Parathyroid adenoma (tissue), 2 donors: ENCODE measurements at regions not wholly inside any gene's neighbourhood (a gene's known extent, or its start where the extent isn't known, plus 50 kb on each side); places are given as distances from the start of the nearest gene placed in this dataset.

Experiments
- H2AFZ ChIP-seq: fragments of 300-600 bp; sonication (generic); one replicate; pipeline ENCODE4 v1.7.0; 2017; ENCODE audit warnings: antibody characterized with exemption, mild to moderate bottlenecking
- H3K27ac ChIP-seq: fragments of 300-600 bp; sonication (generic); one replicate; pipeline ENCODE4 v1.7.0; 2017
- H3K27me3 ChIP-seq: fragments of 300-600 bp; sonication (generic); one replicate; pipeline ENCODE4 v1.7.0; 2017; ENCODE audit warnings: low read length; ENCODE audit not compliant: control insufficient read depth, insufficient read depth
- H3K36me3 ChIP-seq: fragments of 300-600 bp; sonication (generic); one replicate; pipeline ENCODE4 v1.7.0; 2017; ENCODE audit warnings: low read length; ENCODE audit not compliant: control insufficient read depth, insufficient read depth
- H3K4me1 ChIP-seq: fragments of 300-600 bp; sonication (generic); one replicate; pipeline ENCODE4 v1.7.0; 2017; ENCODE audit warnings: control low read depth
- H3K4me2 ChIP-seq: fragments of 300-600 bp; sonication (generic); one replicate; pipeline ENCODE4 v1.7.0; 2017; ENCODE audit warnings: low read length
- H3K4me3 ChIP-seq: fragments of 300-600 bp; sonication (generic); one replicate; pipeline ENCODE4 v1.7.0; 2017; ENCODE audit warnings: low read depth, low read length
- H3K79me2 ChIP-seq: fragments of 300-600 bp; sonication (generic); one replicate; pipeline ENCODE4 v1.7.0; 2017; ENCODE audit warnings: control low read depth
- H3K9ac ChIP-seq: fragments of 300-600 bp; sonication (generic); one replicate; pipeline ENCODE4 v1.7.0; 2017; ENCODE audit warnings: mild to moderate bottlenecking
- H3K9me3 ChIP-seq: fragments of 300-600 bp; sonication (generic); one replicate; pipeline ENCODE4 v1.7.0; 2017; ENCODE audit warnings: low read length; ENCODE audit not compliant: control insufficient read depth
- CTCF ChIP-seq: fragments of 300-600 bp; sonication (generic); IDR thresholded peaks from one replicate; pipeline ENCODE4 v1.7.0; 2017; ENCODE audit warnings: antibody characterized with exemption, mild to moderate bottlenecking
- donor health status: primary hyperparathyroidism.

GRCh38 chr2:82001614-82002013 lies 1697.1 kb upstream of the LRRTM1 start:
- Histone ChIP-seq H3K9me3 (no peaks in the 10 kb centered on the region), H3K36me3 (no peaks in the 10 kb centered on the region), H3K4me3 (no peak overlapping the region), H3K27ac (no peak overlapping the region), H3K79me2 (no peaks in the 10 kb centered on the region), H3K4me1 (no peaks in the 10 kb centered on the region), H3K9ac (no peak overlapping the region), H3K4me2 (no peak overlapping the region), H3K27me3 (no peaks in the 10 kb centered on the region), H2AFZ (no peak overlapping the region)
- TF ChIP-seq CTCF: no peak

GRCh38 chr2:82000606-82001005 lies 1696.1 kb upstream of the LRRTM1 start:
- Histone ChIP-seq H3K27me3 (no peaks in the 10 kb centered on the region), H3K36me3 (no peaks in the 10 kb centered on the region), H3K4me3 (no peak overlapping the region), H3K4me1 (no peaks in the 10 kb centered on the region), H3K9ac (no peak overlapping the region), H3K79me2 (no peaks in the 10 kb centered on the region), H3K27ac (no peak overlapping the region), H3K9me3 (no peaks in the 10 kb centered on the region), H3K4me2 (no peak overlapping the region), H2AFZ (no peak overlapping the region)
- no peak for TF ChIP-seq CTCF

- H3K79me2 ChIP-seq: no peaks in the 10 kb centered on the region
- no peak for TF ChIP-seq CTCF
- H3K4me2 ChIP-seq: no peak overlapping the region
- H2AFZ ChIP-seq: no peak overlapping the region
- H3K9ac ChIP-seq: no peak overlapping the region
- H3K27ac ChIP-seq: no peak overlapping the region
- no peaks in the 10 kb centered on the region for H3K9me3 ChIP-seq
- no peaks in the 10 kb centered on the region for H3K4me1 ChIP-seq
- H3K27me3 ChIP-seq: no peaks in the 10 kb centered on the region
- no peaks in the 10 kb centered on the region for H3K36me3 ChIP-seq
- no peak overlapping the region for H3K4me3 ChIP-seq
Measured at GRCh38 chr2:81996332-81996731, 1691.8 kb upstream of the LRRTM1 start.

GRCh38 chr2:81991282-81991681 lies 1686.7 kb upstream of the LRRTM1 start:
- no peak for TF ChIP-seq CTCF

GRCh38 chr2:81987370-81987769 lies 1682.8 kb upstream of the LRRTM1 start:
- TF ChIP-seq CTCF: no peak
- no peak overlapping the region for H3K4me2 ChIP-seq
- no peaks in the 10 kb centered on the region for H3K4me1 ChIP-seq
- no peak overlapping the region for H3K27ac ChIP-seq
- no peak overlapping the region for H3K4me3 ChIP-seq
- no peaks in the 10 kb centered on the region for H3K9me3 ChIP-seq
- H2AFZ ChIP-seq: no peak overlapping the region
- no peak overlapping the region for H3K9ac ChIP-seq
- H3K36me3 ChIP-seq: no peaks in the 10 kb centered on the region
- H3K79me2 ChIP-seq: no peaks in the 10 kb centered on the region
- no peaks in the 10 kb centered on the region for H3K27me3 ChIP-seq

More at GRCh38 chr2:81991282-81991681, 1686.7 kb upstream of the LRRTM1 start:
- H3K9me3 ChIP-seq: no peaks in the 10 kb centered on the region
- H3K36me3 ChIP-seq: no peaks in the 10 kb centered on the region
- no peak overlapping the region for H3K4me2 ChIP-seq
- H3K4me3 ChIP-seq: no peak overlapping the region
- H3K27ac ChIP-seq: no peak overlapping the region
- no peaks in the 10 kb centered on the region for H3K27me3 ChIP-seq
- no peak overlapping the region for H3K9ac ChIP-seq
- H3K4me1 ChIP-seq: no peaks in the 10 kb centered on the region
- no peak overlapping the region for H2AFZ ChIP-seq
- H3K79me2 ChIP-seq: no peaks in the 10 kb centered on the region
